Keratinocyte (primary cell): ENCODE measurements at regions not wholly inside any gene's neighbourhood (a gene's known extent, or its start where the extent isn't known, plus 50 kb on each side); places are given as distances from the start of the nearest gene placed in this dataset.

ENCODE experiments used
- DNase-seq: peaks from one replicate; pipeline ENCODE4 v3.0.0-alpha.2; 2011; ENCODE audit warnings: low read depth, missing footprints, low spot score
- FAIRE-seq: peaks from 2 replicates; lab custom pipeline; 2011; peaks lifted over from hg19 to GRCh38; lab: Jason Lieb, UNC
- H2AFZ ChIP-seq: 2 replicates; pipeline ENCODE4 v1.6.0; 2012; ENCODE audit warnings: low read length, control low read depth, inconsistent platforms; ENCODE audit not compliant: control insufficient read depth
- H3K27ac ChIP-seq: 2 replicates; pipeline ENCODE4 v1.5.1; 2011; ENCODE audit warnings: low read length; ENCODE audit not compliant: control insufficient read depth, insufficient read depth
- H3K27me3 ChIP-seq: 3 replicates; pipeline ENCODE4 v1.6.0; 2011; ENCODE audit warnings: low read length; ENCODE audit not compliant: control insufficient read depth, insufficient read depth; ENCODE audit errors: extremely low read depth
- H3K36me3 ChIP-seq, 2 experiments: 2 replicates in 1 of 2; 3 replicates in 1 of 2; pipeline ENCODE4 v1.5.1; 2011; ENCODE audit warnings: low read length in 2 of 2, mild to moderate bottlenecking in 1 of 2; ENCODE audit not compliant: control insufficient read depth in 2 of 2, insufficient read depth in 2 of 2; ENCODE audit errors: extremely low read depth in 1 of 2
- H3K4me1 ChIP-seq: 3 replicates; pipeline ENCODE4 v1.5.1; 2011; ENCODE audit warnings: low read length; ENCODE audit not compliant: control insufficient read depth, insufficient read depth; ENCODE audit errors: extremely low read depth
- H3K4me2 ChIP-seq: 3 replicates; pipeline ENCODE4 v1.6.0; 2011; ENCODE audit warnings: low read depth, low read length; ENCODE audit not compliant: control insufficient read depth, insufficient read depth; ENCODE audit errors: extremely low read depth
- H3K4me3 ChIP-seq, 3 experiments: fragments of 200-600 bp in 1 of 3; sonication (generic) in 1 of 3; 2 replicates in 2 of 3; 3 replicates in 1 of 3; pipeline ENCODE4 v1.5.1; 2011 to 2016; ENCODE audit warnings: low read length in 3 of 3, mild to moderate bottlenecking in 3 of 3, control low read depth in 2 of 3, inconsistent platforms in 1 of 3, low read depth in 1 of 3, mixed read lengths in 1 of 3, mixed run types in 1 of 3, moderate library complexity in 1 of 3; ENCODE audit not compliant: control insufficient read depth in 2 of 3, insufficient read depth in 2 of 3; ENCODE audit errors: extremely low read depth in 1 of 3
- H3K79me2 ChIP-seq: 2 replicates; pipeline ENCODE4 v1.6.0; 2012; ENCODE audit warnings: low read length; ENCODE audit not compliant: control insufficient read depth, insufficient read depth
- H3K9ac ChIP-seq: 3 replicates; pipeline ENCODE4 v1.6.0; 2011; ENCODE audit warnings: low read length; ENCODE audit not compliant: control insufficient read depth, insufficient read depth; ENCODE audit errors: extremely low read depth
- H3K9me1 ChIP-seq: 3 replicates; pipeline ENCODE4 v1.6.0; 2011; ENCODE audit warnings: low read length; ENCODE audit not compliant: control insufficient read depth, insufficient read depth; ENCODE audit errors: extremely low read depth
- H3K9me3 ChIP-seq: 2 replicates; pipeline ENCODE4 v1.5.1; 2012; ENCODE audit warnings: low read depth, low read length; ENCODE audit not compliant: control insufficient read depth
- H4K20me1 ChIP-seq: 3 replicates; pipeline ENCODE4 v1.6.0; 2011; ENCODE audit warnings: low read length; ENCODE audit not compliant: control insufficient read depth, insufficient read depth; ENCODE audit errors: extremely low read depth
- EZH2 ChIP-seq: IDR thresholded peaks from one replicate; pipeline ENCODE4 v1.6.1; 2012; ENCODE audit warnings: inconsistent platforms, mild to moderate bottlenecking, low read length, moderate library complexity
- dilution Hi-C: fragments of 300-500 bp; cut with MboI; formaldehyde crosslinking; loops from one replicate; pipeline ENCODE4 v1.7.0; 2020; ENCODE audit warnings: low sequenced_read_pairs; ENCODE audit not compliant: extremely low pct_ligation_motif_present
- TF ChIP-seq, protein P1 (sequence below), 3 experiments: IDR thresholded peaks in 1 of 3; conservative IDR thresholded peaks in 1 of 3; optimal IDR thresholded peaks in 1 of 3; 2 replicates in 2 of 3; 3 replicates in 1 of 3; pipeline versions ENCODE3 to v1.5.1; 2011; ENCODE audit warnings: low read length in 3 of 3, mild to moderate bottlenecking in 3 of 3, moderate library complexity in 2 of 3, control low read depth in 1 of 3, inconsistent platforms in 1 of 3; ENCODE audit not compliant: insufficient read depth in 2 of 3; ENCODE audit errors: extremely low read depth in 1 of 3

DNA sequence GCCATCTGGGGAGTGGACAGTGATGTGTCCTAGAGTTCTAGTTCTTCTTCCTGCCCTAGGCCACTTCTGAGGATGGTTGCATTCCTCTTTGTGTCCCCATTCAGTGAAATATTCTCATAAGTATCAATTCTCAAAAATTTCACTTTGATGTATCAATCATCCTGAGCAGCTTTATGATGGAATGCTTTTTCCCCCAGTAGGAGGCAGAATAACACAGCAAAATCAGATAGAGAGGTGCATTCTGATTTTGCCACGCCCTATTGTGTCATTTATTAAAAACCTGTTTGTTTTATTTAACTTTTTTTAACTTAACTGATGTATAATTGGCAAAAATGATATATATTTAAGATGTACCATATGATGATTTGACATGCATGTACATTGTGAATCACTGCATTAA lies 656.0 kb upstream of the GRM7 start:
- Histone ChIP-seq H4K20me1 (no peaks in the 10 kb centered on the region), H3K9ac (no peak overlapping the region), H3K4me1 (no peaks in the 10 kb centered on the region), H3K9me3 (peaks cover 2% of the 10 kb centered on the region), H3K27me3 (no peaks in the 10 kb centered on the region), H3K36me3 (no peaks in the 10 kb centered on the region), H3K27ac (no peak overlapping the region), H3K9me1 (no peaks in the 10 kb centered on the region), H2AFZ (no peak overlapping the region), H3K79me2 (no peaks in the 10 kb centered on the region), H3K4me3 (no peak overlapping the region), H3K4me2 (no peak overlapping the region)
- TF ChIP-seq EZH2, result no peak
- TF ChIP-seq, protein P1, sequence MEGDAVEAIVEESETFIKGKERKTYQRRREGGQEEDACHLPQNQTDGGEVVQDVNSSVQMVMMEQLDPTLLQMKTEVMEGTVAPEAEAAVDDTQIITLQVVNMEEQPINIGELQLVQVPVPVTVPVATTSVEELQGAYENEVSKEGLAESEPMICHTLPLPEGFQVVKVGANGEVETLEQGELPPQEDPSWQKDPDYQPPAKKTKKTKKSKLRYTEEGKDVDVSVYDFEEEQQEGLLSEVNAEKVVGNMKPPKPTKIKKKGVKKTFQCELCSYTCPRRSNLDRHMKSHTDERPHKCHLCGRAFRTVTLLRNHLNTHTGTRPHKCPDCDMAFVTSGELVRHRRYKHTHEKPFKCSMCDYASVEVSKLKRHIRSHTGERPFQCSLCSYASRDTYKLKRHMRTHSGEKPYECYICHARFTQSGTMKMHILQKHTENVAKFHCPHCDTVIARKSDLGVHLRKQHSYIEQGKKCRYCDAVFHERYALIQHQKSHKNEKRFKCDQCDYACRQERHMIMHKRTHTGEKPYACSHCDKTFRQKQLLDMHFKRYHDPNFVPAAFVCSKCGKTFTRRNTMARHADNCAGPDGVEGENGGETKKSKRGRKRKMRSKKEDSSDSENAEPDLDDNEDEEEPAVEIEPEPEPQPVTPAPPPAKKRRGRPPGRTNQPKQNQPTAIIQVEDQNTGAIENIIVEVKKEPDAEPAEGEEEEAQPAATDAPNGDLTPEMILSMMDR (optimal IDR thresholded peaks at IDR 0.05 in 1 of 3, IDR thresholded peaks at IDR 0.05 in 1 of 3, conservative IDR thresholded peaks at IDR 0.05 in 1 of 3; ENCODE audit: extremely low read depth in 1 of 3, insufficient read depth in 2 of 3, low read length in 3 of 3), result no peak
- dilution Hi-C loops, result no loop called here
- FAIRE-seq, result no peak
- no peak for DNase-seq

DNA sequence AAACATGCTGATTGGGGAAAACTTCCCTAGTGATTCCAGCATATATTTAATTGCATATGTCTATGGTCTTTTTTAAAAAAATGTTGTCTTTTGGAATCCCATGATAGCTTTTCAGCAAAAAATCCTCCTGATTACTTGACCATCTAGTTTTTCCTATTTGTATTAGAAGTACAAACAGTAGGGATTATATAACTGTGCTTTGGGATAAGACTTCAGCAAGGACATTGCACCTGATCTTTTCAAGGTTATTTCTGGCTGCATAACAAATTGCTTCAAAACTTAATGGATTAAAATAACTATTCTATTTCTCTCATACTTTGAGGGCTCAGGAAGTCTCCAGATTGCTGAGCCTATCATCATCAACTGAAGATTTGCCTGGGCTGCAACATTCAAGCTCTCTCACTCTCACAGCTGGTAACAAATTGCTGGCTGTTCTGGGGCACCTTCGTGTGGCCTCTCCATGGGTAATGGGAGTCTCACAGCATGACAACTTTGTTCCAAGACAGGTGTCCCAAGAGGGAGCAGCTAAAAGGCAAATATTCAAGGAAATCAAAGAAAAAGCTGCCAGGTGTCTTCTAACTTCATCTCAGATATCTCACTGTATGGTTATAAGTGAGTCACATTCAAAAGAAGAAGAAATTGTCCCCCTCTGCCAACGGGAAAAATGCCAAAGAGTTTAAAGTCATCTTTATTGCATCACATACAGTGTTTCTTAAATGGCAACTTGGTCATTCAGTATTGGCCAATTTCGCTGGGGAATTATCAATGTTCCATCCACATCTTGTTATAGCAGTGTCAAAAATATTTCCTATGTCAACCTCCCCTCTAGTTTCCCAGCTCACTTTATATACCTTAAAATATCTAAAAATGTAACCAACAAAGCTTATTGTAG lies 644.5 kb upstream of the GRM7 start:
- no peaks in the 10 kb centered on the region for H3K9me1 ChIP-seq
- no peak overlapping the region for H2AFZ ChIP-seq
- no peaks in the 10 kb centered on the region for H3K36me3 ChIP-seq
- no peaks in the 10 kb centered on the region for H3K27me3 ChIP-seq
- DNase-seq (no peak), FAIRE-seq (no peak)
- no peak for TF ChIP-seq EZH2
- TF ChIP-seq, protein P1 (optimal IDR thresholded peaks at IDR 0.05 in 1 of 3, IDR thresholded peaks at IDR 0.05 in 1 of 3, conservative IDR thresholded peaks at IDR 0.05 in 1 of 3; ENCODE audit: extremely low read depth in 1 of 3, insufficient read depth in 2 of 3, low read length in 3 of 3), result no peak
- H3K9ac ChIP-seq, result no peak overlapping the region
- no peak overlapping the region for H3K27ac ChIP-seq
- H4K20me1 ChIP-seq, result no peaks in the 10 kb centered on the region
- H3K4me3 ChIP-seq, result no peak overlapping the region
- no peaks in the 10 kb centered on the region for H3K79me2 ChIP-seq
- no peaks in the 10 kb centered on the region for H3K9me3 ChIP-seq
- dilution Hi-C loops, result no loop called here
- H3K4me2 ChIP-seq, result no peak overlapping the region
- no peaks in the 10 kb centered on the region for H3K4me1 ChIP-seq
